K562 (cell line): ENCODE measurements at regions not wholly inside any gene's neighbourhood (a gene's known extent, or its start where the extent isn't known, plus 50 kb on each side); places are given as distances from the start of the nearest gene placed in this dataset.

Experiments used
- ATAC-seq: fragments of 200-7000 bp; cut with Tn5 transposase; 3 replicates; pipeline ENCODE4 v1.9.1; 2020; ENCODE audit warnings: moderate library complexity
- BruUV-seq: library from RNA; stranded (reverse); fragments of 400-500 nt; replicated peaks from 2 replicates; lab custom pipeline; 2021; lab: Mats Ljungman, UMichigan
- CTCF ChIA-PET: fragments of 300-600 bp; formaldehyde crosslinking; extraction: SDS; loops from one replicate; lab custom pipeline; 2021; ENCODE audit warnings: low intra/inter-chr PET ratio; lab: Yijun Ruan, JAX
- POLR2A ChIA-PET: fragments of 300-600, 350-650 bp; sonication (Branson Sonifier 250); formaldehyde crosslinking; extraction: SDS; loops from one replicate; lab custom pipeline; 2021; ENCODE audit warnings: antibody characterized with exemption, inconsistent platforms; lab: Yijun Ruan, JAX
- DNase-seq, 4 experiments: peaks; one replicate each; pipeline versions ENCODE4 v3.0.0 to v3.0.0-alpha.2; 2011 to 2018; ENCODE audit warnings: low spot score in 3 of 4, mixed read lengths in 3 of 4; ENCODE audit errors: extremely low read depth in 1 of 4
- FAIRE-seq: peaks from 2 replicates; lab custom pipeline; 2011; peaks lifted over from hg19 to GRCh38; lab: Jason Lieb, UNC
- H2AFZ ChIP-seq: 2 replicates; pipeline ENCODE4 v1.6.0; 2011; ENCODE audit warnings: low read depth, low read length, control low read depth, inconsistent platforms
- H3K27ac ChIP-seq: fragments of 200-600 bp; 3 replicates; pipeline ENCODE4 v1.8.0; 2011; ENCODE audit warnings: low read depth, mild to moderate bottlenecking, control low read depth, inconsistent platforms, low read length, moderate library complexity, mixed read lengths; ENCODE audit errors: extremely low read depth
- H3K27me3 ChIP-seq, 2 experiments: fragments of 300-600 bp in 1 of 2; 2 replicates in 1 of 2; 3 replicates in 1 of 2; pipeline versions ENCODE4 v1.6.0 to v1.8.0; 2011; ENCODE audit warnings: inconsistent platforms in 2 of 2, low read length in 2 of 2, mild to moderate bottlenecking in 1 of 2, mixed read lengths in 1 of 2, moderate library complexity in 1 of 2; ENCODE audit not compliant: control insufficient read depth in 2 of 2, insufficient read depth in 2 of 2
- H3K36me3 ChIP-seq: fragments of 300-600 bp; 3 replicates; pipeline ENCODE4 v1.8.0; 2011; ENCODE audit warnings: mild to moderate bottlenecking, low read length, inconsistent platforms; ENCODE audit not compliant: control insufficient read depth, insufficient read depth
- H3K4me1 ChIP-seq, 2 experiments: fragments of 200-600 bp in 1 of 2; replicated peaks in 1 of 2; 2 replicates in 1 of 2; 3 replicates in 1 of 2; pipeline versions ENCODE4 v1.5.1 to v1.8.0; 2011; ENCODE audit warnings: inconsistent platforms in 2 of 2, low read length in 2 of 2, mild to moderate bottlenecking in 1 of 2, mixed read lengths in 1 of 2, moderate library complexity in 1 of 2; ENCODE audit not compliant: control insufficient read depth in 2 of 2, insufficient read depth in 2 of 2
- H3K4me2 ChIP-seq: 2 replicates; pipeline ENCODE4 v1.6.1; 2011; ENCODE audit warnings: low read length, control low read depth, inconsistent platforms, mixed read lengths; ENCODE audit not compliant: insufficient read depth
- H3K4me3 ChIP-seq: fragments of 200-600 bp; sonication (generic), shearing (Covaris generic); 2 replicates; pipeline ENCODE4 v1.5.1; 2016; ENCODE audit warnings: control low read depth, inconsistent platforms
- H3K79me2 ChIP-seq: fragments of 200-600 bp; 3 replicates; pipeline ENCODE4 v1.8.0; 2011; ENCODE audit warnings: low read length, inconsistent platforms; ENCODE audit not compliant: control insufficient read depth, insufficient read depth
- H3K9ac ChIP-seq, 2 experiments: 2 replicates each; pipeline versions ENCODE4 v1.6.0 to v1.6.1; 2011; ENCODE audit warnings: low read depth in 2 of 2, low read length in 2 of 2, control low read depth in 1 of 2, inconsistent platforms in 1 of 2, mild to moderate bottlenecking in 1 of 2, mixed read lengths in 1 of 2; ENCODE audit not compliant: insufficient read depth in 1 of 2
- H3K9me1 ChIP-seq: one replicate; pipeline ENCODE4 v1.6.0; 2011; ENCODE audit warnings: inconsistent platforms, mild to moderate bottlenecking, low read length, moderate library complexity; ENCODE audit not compliant: control insufficient read depth, insufficient read depth
- H3K9me3 ChIP-seq: replicated peaks from 2 replicates; pipeline ENCODE4 v1.5.1; 2011; ENCODE audit warnings: low read depth, low read length, inconsistent platforms; ENCODE audit not compliant: control insufficient read depth, insufficient read depth
- H4K20me1 ChIP-seq: replicated peaks from 2 replicates; pipeline ENCODE4 v1.6.1; 2011; ENCODE audit warnings: low read length, inconsistent platforms, mixed read lengths; ENCODE audit not compliant: control insufficient read depth, insufficient read depth
- BRF2 ChIP-seq: IDR thresholded peaks from 3 replicates; pipeline ENCODE4 v1.6.1; 2011; ENCODE audit warnings: borderline replicate concordance, mild to moderate bottlenecking; ENCODE audit not compliant: insufficient read length, insufficient read depth
- DDX20 ChIP-seq: fragments of 450-650 bp; IDR thresholded peaks from 2 replicates; pipeline ENCODE4 v1.6.1; 2016; ENCODE audit warnings: missing genetic modification characterization, low read depth, mild to moderate bottlenecking, missing compliant biosample characterization, moderate library complexity
- ETS1 ChIP-seq: conservative IDR thresholded peaks from 2 replicates; pipeline ENCODE4 v1.6.1; 2011; ENCODE audit warnings: low read depth, mild to moderate bottlenecking, low read length; ENCODE audit not compliant: control insufficient read depth
- FOXK1 ChIP-seq: sonication (generic); formaldehyde crosslinking; IDR thresholded peaks from 2 replicates; pipeline ENCODE4 v1.8.0; 2022; ENCODE audit warnings: missing genetic modification reagents, mild to moderate bottlenecking, borderline replicate concordance
- HNRNPLL ChIP-seq: fragments of 200-400 bp; formaldehyde crosslinking; IDR thresholded peaks from 2 replicates; pipeline ENCODE4 v1.6.1; 2017; ENCODE audit warnings: low read length, low read depth, mild to moderate bottlenecking; ENCODE audit not compliant: poor library complexity, severe bottlenecking
- HSF4 ChIP-seq: fragments of 250-450 bp; sonication (Bioruptor Pico); IDR thresholded peaks from 2 replicates; pipeline ENCODE4 v2.1.2; 2022; ENCODE audit warnings: mild to moderate bottlenecking, moderate library complexity, borderline replicate concordance
- KHSRP ChIP-seq: fragments of 450-650 bp; IDR thresholded peaks from 2 replicates; pipeline ENCODE4 v1.6.1; 2017
- MTF1 ChIP-seq: fragments of 250-450 bp; sonication (Bioruptor Pico); IDR thresholded peaks from 2 replicates; pipeline ENCODE4 v1.9.0; 2021; ENCODE audit warnings: moderate library complexity, mild to moderate bottlenecking, inconsistent platforms, borderline replicate concordance
- NELFE ChIP-seq: IDR thresholded peaks from 2 replicates; pipeline ENCODE4 v1.6.1; 2011; ENCODE audit warnings: mild to moderate bottlenecking; ENCODE audit not compliant: insufficient read depth, insufficient read length
- PML ChIP-seq: IDR thresholded peaks from 2 replicates; pipeline ENCODE4 v1.6.1; 2012; ENCODE audit warnings: low read length, inconsistent platforms
- POLR2AphosphoS5 ChIP-seq: IDR thresholded peaks from 2 replicates; pipeline ENCODE4 v1.6.1; 2011; ENCODE audit warnings: mild to moderate bottlenecking, low read depth, low read length, moderate library complexity; ENCODE audit not compliant: control insufficient read depth, insufficient read depth
- POLR2B ChIP-seq: fragments of 450-650 bp; IDR thresholded peaks from 2 replicates; pipeline ENCODE4 v1.6.1; 2018; ENCODE audit warnings: low read depth; ENCODE audit not compliant: partially characterized antibody
- SP1 ChIP-seq: sonication (generic); formaldehyde crosslinking; IDR thresholded peaks from 2 replicates; pipeline ENCODE4 v1.8.1; 2022; ENCODE audit warnings: mild to moderate bottlenecking, missing genetic modification reagents
- STAT5B ChIP-seq: fragments of 250-450 bp; sonication (Bioruptor Pico); IDR thresholded peaks from 2 replicates; pipeline ENCODE4 v1.8.0; 2021; ENCODE audit warnings: mild to moderate bottlenecking, inconsistent platforms
- ZKSCAN3 ChIP-seq: fragments of 250-450 bp; sonication (Bioruptor Pico); IDR thresholded peaks from 2 replicates; pipeline ENCODE4 v1.4.0; 2020
- ZMIZ1 ChIP-seq, 2 experiments: fragments of 150-350 bp in 1 of 2; IDR thresholded peaks; 2 replicates each; pipeline ENCODE4 v1.6.1; 2012 to 2016; ENCODE audit warnings: low read depth in 2 of 2, low read length in 2 of 2, mild to moderate bottlenecking in 1 of 2, moderate library complexity in 1 of 2
- ZNF324 ChIP-seq: fragments of 250-450 bp; sonication (Bioruptor Pico); IDR thresholded peaks from 2 replicates; pipeline ENCODE4 v1.4.0; 2020; ENCODE audit warnings: mild to moderate bottlenecking
- WGBS: fragments of 100-300 bp; shearing (Covaris generic); methylation state at CpG from one replicate; pipeline ENCODE4 v1.1.6; 2016; ENCODE audit warnings: low coverage, mixed read lengths; ENCODE audit not compliant: insufficient coverage; ENCODE audit errors: missing lambda C conversion rate; 5-methylcytosine and 5-hydroxymethylcytosine counted together
- in situ Hi-C: fragments of 300-500 bp; cut with MboI; formaldehyde crosslinking; loops from 4 replicates; pipeline ENCODE4 v1.15.0; 2018; ENCODE audit warnings: inconsistent platforms, mixed read lengths
- intact Hi-C: fragments of 100-400 bp; cut with micrococcal nuclease; formaldehyde crosslinking; loops from 2 replicates; pipeline ENCODE4 v1.14.2; 2022
- TF ChIP-seq, protein P1 (sequence below): sonication (generic); formaldehyde crosslinking; IDR thresholded peaks from 2 replicates; pipeline ENCODE4 v1.8.0; 2022; ENCODE audit warnings: mild to moderate bottlenecking, missing genetic modification reagents

DNA sequence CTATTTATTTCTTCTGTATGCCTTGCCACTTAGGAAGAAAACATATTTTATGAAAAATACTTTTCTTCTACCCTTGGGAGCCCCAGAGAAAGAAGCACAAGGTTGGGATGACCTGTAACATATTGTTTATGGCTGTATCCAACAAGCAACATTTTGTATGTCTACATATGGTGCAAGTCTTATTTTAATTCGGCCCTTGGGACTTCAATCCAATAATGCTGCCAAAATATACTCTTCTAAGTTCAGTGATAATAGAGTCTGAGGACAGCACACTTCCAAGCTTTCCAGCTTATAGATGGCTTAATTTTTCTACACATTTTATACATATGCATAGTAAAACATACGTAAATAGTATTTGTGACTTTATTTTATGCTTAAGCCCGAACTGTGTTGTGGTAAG lies 318.5 kb upstream of the SEMA3A start:
- no peak for TF ChIP-seq NELFE
- TF ChIP-seq MTF1 (CRISPR knock-in tag) = no peak
- TF ChIP-seq POLR2AphosphoS5 = no peak
- TF ChIP-seq ZNF324 = no peak
- TF ChIP-seq ZMIZ1 (IDR thresholded peaks at IDR 0.05; ENCODE audit: low read depth in 2 of 2, low read length in 2 of 2) = no peak
- no peak for TF ChIP-seq DDX20 (tag)
- TF ChIP-seq FOXK1 (CRISPR knock-in tag) = no peak
- no peak for TF ChIP-seq ETS1
- TF ChIP-seq PML = no peak
- no peak for TF ChIP-seq SP1 (CRISPR knock-in tag)
- TF ChIP-seq KHSRP = no peak
- no peak for TF ChIP-seq HSF4 (CRISPR knock-in tag)
- no peak for TF ChIP-seq BRF2
- TF ChIP-seq STAT5B (CRISPR knock-in tag) = no peak
- TF ChIP-seq POLR2B = no peak
- TF ChIP-seq, protein P1, sequence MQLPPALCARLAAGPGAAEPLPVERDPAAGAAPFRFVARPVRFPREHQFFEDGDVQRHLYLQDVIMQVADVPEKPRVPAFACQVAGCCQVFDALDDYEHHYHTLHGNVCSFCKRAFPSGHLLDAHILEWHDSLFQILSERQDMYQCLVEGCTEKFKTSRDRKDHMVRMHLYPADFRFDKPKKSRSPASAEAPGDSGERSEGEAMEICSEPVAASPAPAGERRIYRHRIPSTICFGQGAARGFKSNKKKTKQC (CRISPR knock-in tag) = no peak
- TF ChIP-seq ZKSCAN3 = no peak
- no peak for TF ChIP-seq HNRNPLL
- Histone ChIP-seq H3K9me1 (no peaks in the 10 kb centered on the region), H3K79me2 (no peaks in the 10 kb centered on the region), H3K27ac (no peak overlapping the region), H4K20me1 (no peaks in the 10 kb centered on the region), H3K9me3 (no peaks in the 10 kb centered on the region), H3K4me3 (no peak overlapping the region), H3K27me3 (no peaks in the 10 kb centered on the region), H2AFZ (no peak overlapping the region), H3K4me1 (no peaks in the 10 kb centered on the region), H3K4me2 (no peak overlapping the region), H3K9ac (no peak overlapping the region), H3K36me3 (no peaks in the 10 kb centered on the region)
- ATAC-seq (no peak), DNase-seq (no peak), FAIRE-seq (no peak)
- 7% methylated on average over 3 of the region's 3 CpGs for WGBS
- in situ Hi-C loops (no loop called here), intact Hi-C loops (no loop called here)
- no TSS peak for BruUV-seq
- CTCF ChIA-PET = no interaction called here
- POLR2A ChIA-PET = no interaction called here
